ENCODE measurements at regions not wholly inside any gene's neighbourhood (a gene's known extent, or its start where the extent isn't known, plus 50 kb on each side); places are given as distances from the start of the nearest gene placed in this dataset.

GRCh38 chr2:221335219-221335752, 236.8 kb downstream of the EPHA4 start:
- H3K27ac Mint-ChIP-seq = no peak overlapping the region
- DNase-seq (ENCODE audit: low spot score in 2 of 2) = no peak
- peaks cover 3% of the 10 kb centered on the region for H3K9me3 Mint-ChIP-seq
- peaks cover 2% of the 10 kb centered on the region for H3K36me3 Mint-ChIP-seq
- peaks cover 8% of the 10 kb centered on the region for H3K27me3 Mint-ChIP-seq
- ATAC-seq (ENCODE audit: low read depth) = no peak
- no peak overlapping the region for H3K4me3 Mint-ChIP-seq
- H3K4me1 Mint-ChIP-seq = no peaks in the 10 kb centered on the region

- no peak for ATAC-seq (ENCODE audit: low read depth)
- no peak overlapping the region for H3K27ac Mint-ChIP-seq
Observed at GRCh38 chr2:221336967-221337366, 235.1 kb downstream of the EPHA4 start.

GRCh38 chr2:221337957-221338685, 234.0 kb downstream of the EPHA4 start:
- Mint-ChIP-seq H3K36me3 (peaks cover 2% of the 10 kb centered on the region), H3K27ac (no peak overlapping the region), H3K4me1 (no peaks in the 10 kb centered on the region), H3K27me3 (peaks cover 8% of the 10 kb centered on the region), H3K9me3 (no peaks in the 10 kb centered on the region), H3K4me3 (no peak overlapping the region)
- ATAC-seq (ENCODE audit: low read depth) (no peak), DNase-seq (ENCODE audit: low spot score in 2 of 2) (no peak)

More at GRCh38 chr2:221336967-221337366, 235.1 kb downstream of the EPHA4 start:
- Mint-ChIP-seq H3K4me1 (no peaks in the 10 kb centered on the region), H3K36me3 (peaks cover 2% of the 10 kb centered on the region), H3K9me3 (no peaks in the 10 kb centered on the region), H3K27me3 (peaks cover 8% of the 10 kb centered on the region), H3K4me3 (no peak overlapping the region)
- no peak for DNase-seq (ENCODE audit: low spot score in 2 of 2)

GRCh38 chr2:221342388-221342787, 229.7 kb downstream of the EPHA4 start:
- peaks cover 2% of the 10 kb centered on the region for H3K9me3 Mint-ChIP-seq
- DNase-seq (ENCODE audit: low spot score in 2 of 2) (no peak), ATAC-seq (ENCODE audit: low read depth) (no peak)
- H3K4me1 Mint-ChIP-seq = no peaks in the 10 kb centered on the region
- H3K36me3 Mint-ChIP-seq = no peaks in the 10 kb centered on the region
- peaks cover 4% of the 10 kb centered on the region for H3K27me3 Mint-ChIP-seq
- H3K27ac Mint-ChIP-seq = no peak overlapping the region
- H3K4me3 Mint-ChIP-seq = no peak overlapping the region

- Mint-ChIP-seq H3K27me3 (peaks cover 4% of the 10 kb centered on the region), H3K27ac (no peak overlapping the region), H3K36me3 (no peaks in the 10 kb centered on the region), H3K4me1 (no peaks in the 10 kb centered on the region), H3K4me3 (no peak overlapping the region), H3K9me3 (peaks cover 2% of the 10 kb centered on the region)
- ATAC-seq (ENCODE audit: low read depth) (no peak), DNase-seq (ENCODE audit: low spot score in 2 of 2) (no peak)
Observed at GRCh38 chr2:221343524-221343923, 228.6 kb downstream of the EPHA4 start.

- DNase-seq (ENCODE audit: low spot score in 2 of 2) (no peak), ATAC-seq (ENCODE audit: low read depth) (no peak)
- Mint-ChIP-seq H3K4me3 (no peak overlapping the region), H3K9me3 (peaks cover 2% of the 10 kb centered on the region), H3K4me1 (no peaks in the 10 kb centered on the region), H3K36me3 (no peaks in the 10 kb centered on the region), H3K27me3 (peaks cover 6% of the 10 kb centered on the region), H3K27ac (no peak overlapping the region)
Observed at GRCh38 chr2:221345516-221345915, 226.6 kb downstream of the EPHA4 start.

- Mint-ChIP-seq H3K9me3 (peaks cover 2% of the 10 kb centered on the region), H3K36me3 (no peaks in the 10 kb centered on the region), H3K27me3 (peaks cover 6% of the 10 kb centered on the region), H3K4me3 (no peak overlapping the region), H3K4me1 (no peaks in the 10 kb centered on the region), H3K27ac (no peak overlapping the region)
- no peak for ATAC-seq (ENCODE audit: low read depth)
- no peak for DNase-seq (ENCODE audit: low spot score in 2 of 2)
Observed at GRCh38 chr2:221346411-221346810, 225.7 kb downstream of the EPHA4 start.

GRCh38 chr2:221347471-221347870, 224.6 kb downstream of the EPHA4 start:
- no peak for ATAC-seq (ENCODE audit: low read depth)
- no peak overlapping the region for H3K4me3 Mint-ChIP-seq
- no peaks in the 10 kb centered on the region for H3K36me3 Mint-ChIP-seq
- H3K27ac Mint-ChIP-seq = no peak overlapping the region
- H3K27me3 Mint-ChIP-seq = peaks cover 6% of the 10 kb centered on the region
- DNase-seq (ENCODE audit: low spot score in 2 of 2) = no peak
- no peaks in the 10 kb centered on the region for H3K4me1 Mint-ChIP-seq
- H3K9me3 Mint-ChIP-seq = peaks cover 2% of the 10 kb centered on the region

GRCh38 chr2:221350616-221351015, 221.5 kb downstream of the EPHA4 start:
- H3K27me3 Mint-ChIP-seq = peaks cover 6% of the 10 kb centered on the region
- no peaks in the 10 kb centered on the region for H3K4me1 Mint-ChIP-seq
- H3K4me3 Mint-ChIP-seq = no peak overlapping the region
- peaks cover 1% of the 10 kb centered on the region for H3K9me3 Mint-ChIP-seq
- DNase-seq (ENCODE audit: low spot score in 2 of 2) (no peak), ATAC-seq (ENCODE audit: low read depth) (no peak)
- no peaks in the 10 kb centered on the region for H3K36me3 Mint-ChIP-seq
- H3K27ac Mint-ChIP-seq = no peak overlapping the region

GRCh38 chr2:221353201-221353600, 218.9 kb downstream of the EPHA4 start:
- DNase-seq (ENCODE audit: low spot score in 2 of 2) = no peak
- no peak for ATAC-seq (ENCODE audit: low read depth)
- Mint-ChIP-seq H3K4me1 (no peaks in the 10 kb centered on the region), H3K27me3 (peaks cover 4% of the 10 kb centered on the region), H3K4me3 (no peak overlapping the region), H3K9me3 (peaks cover 1% of the 10 kb centered on the region), H3K36me3 (no peaks in the 10 kb centered on the region), H3K27ac (no peak overlapping the region)

- ATAC-seq (ENCODE audit: low read depth) = no peak
- H3K4me1 Mint-ChIP-seq = peaks cover 4% of the 10 kb centered on the region
- H3K4me3 Mint-ChIP-seq = no peak overlapping the region
- DNase-seq (ENCODE audit: low spot score in 2 of 2) = no peak
- no peaks in the 10 kb centered on the region for H3K9me3 Mint-ChIP-seq
- no peak overlapping the region for H3K27ac Mint-ChIP-seq
- no peaks in the 10 kb centered on the region for H3K27me3 Mint-ChIP-seq
- H3K36me3 Mint-ChIP-seq = no peaks in the 10 kb centered on the region
Observed at GRCh38 chr2:221360312-221360711, 211.8 kb downstream of the EPHA4 start.

- Mint-ChIP-seq H3K27ac (no peak overlapping the region), H3K9me3 (no peaks in the 10 kb centered on the region), H3K36me3 (no peaks in the 10 kb centered on the region), H3K4me3 (no peak overlapping the region), H3K4me1 (peaks cover 4% of the 10 kb centered on the region), H3K27me3 (no peaks in the 10 kb centered on the region)
- DNase-seq (ENCODE audit: low spot score in 2 of 2) = no peak
- ATAC-seq (ENCODE audit: low read depth) = no peak
Observed at GRCh38 chr2:221360742-221361141, 211.4 kb downstream of the EPHA4 start.

- DNase-seq (ENCODE audit: low spot score in 2 of 2) = no peak
- no peaks in the 10 kb centered on the region for H3K9me3 Mint-ChIP-seq
- no peak for ATAC-seq (ENCODE audit: low read depth)
- no peaks in the 10 kb centered on the region for H3K27me3 Mint-ChIP-seq
- H3K27ac Mint-ChIP-seq = no peak overlapping the region
- no peak overlapping the region for H3K4me3 Mint-ChIP-seq
- no peaks in the 10 kb centered on the region for H3K36me3 Mint-ChIP-seq
- peaks cover 4% of the 10 kb centered on the region for H3K4me1 Mint-ChIP-seq
Observed at GRCh38 chr2:221361633-221362032, 210.5 kb downstream of the EPHA4 start.

GRCh38 chr2:221364672-221365071, 207.4 kb downstream of the EPHA4 start:
- H3K36me3 Mint-ChIP-seq = no peaks in the 10 kb centered on the region
- DNase-seq (ENCODE audit: low spot score in 2 of 2) (no peak), ATAC-seq (ENCODE audit: low read depth) (no peak)
- no peaks in the 10 kb centered on the region for H3K9me3 Mint-ChIP-seq
- H3K27me3 Mint-ChIP-seq = no peaks in the 10 kb centered on the region
- no peak overlapping the region for H3K27ac Mint-ChIP-seq
- H3K4me1 Mint-ChIP-seq = peaks cover 4% of the 10 kb centered on the region
- no peak overlapping the region for H3K4me3 Mint-ChIP-seq

Data from memory B cell (primary cell).